Karpas-422 (cell line): ENCODE measurements at regions not wholly inside any gene's neighbourhood (a gene's known extent, or its start where the extent isn't known, plus 50 kb on each side); places are given as distances from the start of the nearest gene placed in this dataset.
A peak's percentile ranks its signal among the peaks of the same experiment; 100 is the strongest.
"Not testable (repeated sequence)": the region's sequence is repeated elsewhere in the genome, so short reads cannot be mapped to it uniquely, and the experiment has no call there.

Experiments used
- DNase-seq: peaks from one replicate; pipeline ENCODE4 v3.0.0-alpha.2; 2015
- H2AFZ ChIP-seq: fragments of 200-600 bp; sonication (generic); 2 replicates; pipeline ENCODE4 v1.6.1; 2014; ENCODE audit warnings: antibody characterized with exemption, low read length, mixed read lengths
- H3K27ac ChIP-seq: fragments of 200-600 bp; sonication (generic); 2 replicates; pipeline ENCODE4 v1.5.1; 2014; ENCODE audit warnings: mild to moderate bottlenecking, low read length, moderate library complexity
- H3K27me3 ChIP-seq: fragments of 200-600 bp; sonication (generic); 2 replicates; pipeline ENCODE4 v1.6.1; 2014; ENCODE audit warnings: low read length, mixed read lengths
- H3K36me3 ChIP-seq: fragments of 200-600 bp; sonication (generic); 2 replicates; pipeline ENCODE4 v1.6.1; 2014; ENCODE audit warnings: low read length, mixed read lengths; ENCODE audit not compliant: insufficient read depth
- H3K4me1 ChIP-seq: fragments of 200-600 bp; sonication (generic); 2 replicates; pipeline ENCODE4 v1.6.1; 2014; ENCODE audit warnings: mild to moderate bottlenecking, low read length, mixed read lengths
- H3K4me2 ChIP-seq: fragments of 200-600 bp; sonication (generic); 2 replicates; pipeline ENCODE4 v1.6.1; 2014; ENCODE audit warnings: low read length, low read depth, mild to moderate bottlenecking; ENCODE audit not compliant: poor library complexity, severe bottlenecking
- H3K4me3 ChIP-seq: fragments of 200-600 bp; sonication (generic); 2 replicates; pipeline ENCODE4 v1.5.1; 2014; ENCODE audit warnings: mild to moderate bottlenecking, antibody characterized with exemption, low read length, mixed read lengths
- H3K79me2 ChIP-seq: fragments of 200-600 bp; sonication (generic); 2 replicates; pipeline ENCODE4 v1.6.1; 2014; ENCODE audit warnings: mild to moderate bottlenecking, low read length, mixed read lengths
- H3K9ac ChIP-seq: fragments of 200-600 bp; sonication (generic); 2 replicates; pipeline ENCODE4 v1.6.0; 2014; ENCODE audit warnings: low read length
- H3K9me2 ChIP-seq: fragments of 200-600 bp; sonication (generic), shearing (Covaris generic); replicated peaks from 2 replicates; pipeline ENCODE4 v1.6.0; 2014; ENCODE audit warnings: mild to moderate bottlenecking, low read length, moderate library complexity; ENCODE audit not compliant: insufficient read depth
- H3K9me3 ChIP-seq: fragments of 300-700, 200-600 bp; sonication (generic); 2 replicates; pipeline ENCODE4 v1.6.1; 2014; ENCODE audit warnings: low read length, mixed read lengths
- H4K20me1 ChIP-seq: fragments of 200-600 bp; sonication (generic); 2 replicates; pipeline ENCODE4 v1.6.1; 2014; ENCODE audit warnings: mild to moderate bottlenecking, antibody characterized with exemption, low read length, low read depth; ENCODE audit not compliant: insufficient read depth

- not testable (repeated sequence) for H2AFZ ChIP-seq, H3K9me2 ChIP-seq, H4K20me1 ChIP-seq, H3K27ac ChIP-seq, H3K9ac ChIP-seq, H3K4me3 ChIP-seq, H3K4me1 ChIP-seq, H3K9me3 ChIP-seq, H3K79me2 ChIP-seq, H3K36me3 ChIP-seq, DNase-seq, H3K27me3 ChIP-seq
- peak overlapping the region; percentile 15 for H3K4me2 ChIP-seq
Observed at GRCh38 chrX:90474445-90474844, 552.7 kb downstream of the TGIF2LX start.

GRCh38 chrX:90485406-90485805 lies 563.7 kb downstream of the TGIF2LX start:
- H3K4me2 ChIP-seq, H4K20me1 ChIP-seq, DNase-seq, H3K79me2 ChIP-seq, H2AFZ ChIP-seq, H3K4me1 ChIP-seq, H3K9me2 ChIP-seq, H3K27me3 ChIP-seq, H3K4me3 ChIP-seq, H3K36me3 ChIP-seq, H3K27ac ChIP-seq, H3K9me3 ChIP-seq, H3K9ac ChIP-seq: not testable (repeated sequence)

GRCh38 chrX:90521284-90521683 lies 599.6 kb downstream of the TGIF2LX start:
- H4K20me1 ChIP-seq, H3K79me2 ChIP-seq, H3K36me3 ChIP-seq, H3K9ac ChIP-seq, H2AFZ ChIP-seq, H3K4me2 ChIP-seq, H3K9me2 ChIP-seq, H3K27me3 ChIP-seq, DNase-seq, H3K9me3 ChIP-seq, H3K4me1 ChIP-seq, H3K4me3 ChIP-seq, H3K27ac ChIP-seq: not testable (repeated sequence)

GRCh38 chrX:90524383-90524968 lies 602.8 kb downstream of the TGIF2LX start:
- not testable (repeated sequence) for H3K27ac ChIP-seq, DNase-seq, H3K9ac ChIP-seq, H3K36me3 ChIP-seq, H4K20me1 ChIP-seq, H2AFZ ChIP-seq, H3K4me1 ChIP-seq, H3K9me3 ChIP-seq, H3K9me2 ChIP-seq, H3K79me2 ChIP-seq, H3K27me3 ChIP-seq, H3K4me3 ChIP-seq, H3K4me2 ChIP-seq
